ENCODE measurements at regions not wholly inside any gene's neighbourhood (a gene's known extent, or its start where the extent isn't known, plus 50 kb on each side); places are given as distances from the start of the nearest gene placed in this dataset.

- TF ChIP-seq CHD7 (IDR thresholded peaks at IDR 0.05; ENCODE audit: insufficient replicate concordance, low read length) (no peak), RBBP5 (IDR thresholded peaks at IDR 0.05; ENCODE audit: borderline replicate concordance, low read depth, low read length) (no peak), POU5F1 (IDR thresholded peaks at IDR 0.05; ENCODE audit: low read depth, low read length) (no peak)
These were observed 54.2 kb upstream of the TAB2 start (continued) for GRCh38 chr6:149263321-149263720.

All from H1 (cell line).